CD14-positive monocyte (primary cell): ENCODE measurements at regions not wholly inside any gene's neighbourhood (a gene's known extent, or its start where the extent isn't known, plus 50 kb on each side); places are given as distances from the start of the nearest gene placed in this dataset.

Experiments
- DNase-seq, 3 donors: peaks; one replicate each; pipeline ENCODE4 v3.0.0-alpha.2; 2011 to 2022
- H2AFZ ChIP-seq: 2 replicates; pipeline ENCODE4 v1.6.0; 2012; ENCODE audit warnings: mild to moderate bottlenecking, low read depth, low read length, inconsistent platforms; ENCODE audit not compliant: insufficient read depth, poor library complexity, severe bottlenecking
- H3K27ac ChIP-seq, 2 donors: 1 replicate in 1 of 2; 2 replicates in 1 of 2; pipeline ENCODE4 v1.5.1; 2012 to 2013; ENCODE audit warnings: low read length in 2 of 2, control low read depth in 1 of 2, inconsistent platforms in 1 of 2, low read depth in 1 of 2, mild to moderate bottlenecking in 1 of 2
- H3K27me3 ChIP-seq, 2 donors: one replicate each; pipeline versions ENCODE4 v1.6.0 to v1.6.1; 2011 to 2013; ENCODE audit warnings: low read length in 2 of 2; ENCODE audit not compliant: control insufficient read depth in 2 of 2, insufficient read depth in 2 of 2
- H3K36me3 ChIP-seq, 2 donors: replicated peaks in 1 of 2; 1 replicate in 1 of 2; 2 replicates in 1 of 2; pipeline versions ENCODE4 v1.5.1 to v1.6.1; 2012 to 2013; ENCODE audit warnings: low read length in 2 of 2, control low read depth in 1 of 2, inconsistent platforms in 1 of 2, mild to moderate bottlenecking in 1 of 2; ENCODE audit not compliant: insufficient read depth in 2 of 2, control insufficient read depth in 1 of 2
- H3K4me1 ChIP-seq, 2 donors: 1 replicate in 1 of 2; 2 replicates in 1 of 2; pipeline versions ENCODE4 v1.5.1 to v1.6.1; 2012 to 2013; ENCODE audit warnings: low read length in 2 of 2, control low read depth in 1 of 2, inconsistent platforms in 1 of 2, mild to moderate bottlenecking in 1 of 2, moderate library complexity in 1 of 2; ENCODE audit not compliant: insufficient read depth in 2 of 2, control insufficient read depth in 1 of 2
- H3K4me2 ChIP-seq: replicated peaks from 2 replicates; pipeline ENCODE3; 2012; ENCODE audit warnings: low read length, moderate library complexity, mild to moderate bottlenecking; ENCODE audit not compliant: poor library complexity, severe bottlenecking; ENCODE audit errors: extremely low read depth
- H3K4me3 ChIP-seq, 3 experiments: fragments of 200-600 bp in 1 of 3; sonication (generic) in 1 of 3; replicated peaks in 1 of 3; 1 replicate in 2 of 3; 2 replicates in 1 of 3; pipeline ENCODE4 v1.5.1; 2011 to 2013; ENCODE audit warnings: low read length in 3 of 3, mild to moderate bottlenecking in 3 of 3, control low read depth in 2 of 3, low read depth in 2 of 3, inconsistent platforms in 1 of 3, moderate library complexity in 1 of 3
- H3K79me2 ChIP-seq: 2 replicates; pipeline ENCODE4 v1.6.0; 2012; ENCODE audit warnings: mild to moderate bottlenecking, control low read depth, inconsistent platforms, low read length, moderate library complexity; ENCODE audit not compliant: insufficient read depth
- H3K9ac ChIP-seq: 2 replicates; pipeline ENCODE4 v1.6.0; 2017; ENCODE audit warnings: low read length, mild to moderate bottlenecking; ENCODE audit not compliant: insufficient read depth, poor library complexity, severe bottlenecking
- H3K9me3 ChIP-seq, 2 donors: replicated peaks in 1 of 2; 1 replicate in 1 of 2; 2 replicates in 1 of 2; pipeline versions ENCODE4 v1.5.1 to v1.6.1; 2012 to 2013; ENCODE audit warnings: low read length in 2 of 2, control low read depth in 1 of 2; ENCODE audit not compliant: control insufficient read depth in 1 of 2, insufficient read depth in 1 of 2
- H4K20me1 ChIP-seq: 2 replicates; pipeline ENCODE4 v1.6.0; 2012; ENCODE audit warnings: mild to moderate bottlenecking, low read length, control low read depth, moderate library complexity; ENCODE audit not compliant: insufficient read depth
- H3K27ac Mint-ChIP-seq, 7 donors: one replicate each; pipeline ENCODE4 v1.8.0; 2020; ENCODE audit warnings: mild to moderate bottlenecking in 7 of 7, mixed read lengths in 7 of 7, moderate library complexity in 6 of 7, inconsistent platforms in 2 of 7
- H3K27me3 Mint-ChIP-seq, 3 donors: one replicate each; pipeline ENCODE4 v1.8.0; 2021 to 2022; ENCODE audit warnings: low read depth in 3 of 3, mild to moderate bottlenecking in 3 of 3, mixed read lengths in 3 of 3, moderate library complexity in 3 of 3, inconsistent platforms in 1 of 3
- H3K36me3 Mint-ChIP-seq, 2 donors: one replicate each; pipeline ENCODE4 v1.8.0; 2020; ENCODE audit warnings: mixed read lengths in 2 of 2, inconsistent platforms in 1 of 2, mild to moderate bottlenecking in 1 of 2
- H3K4me1 Mint-ChIP-seq: one replicate; pipeline ENCODE4 v1.8.0; 2020; ENCODE audit warnings: mild to moderate bottlenecking, mixed read lengths
- H3K4me3 Mint-ChIP-seq, 2 donors: one replicate each; pipeline ENCODE4 v1.8.0; 2020; ENCODE audit warnings: mild to moderate bottlenecking in 2 of 2, mixed read lengths in 2 of 2, moderate library complexity in 1 of 2
- H3K9me3 Mint-ChIP-seq, 7 donors: one replicate each; pipeline ENCODE4 v1.8.0; 2020 to 2022; ENCODE audit warnings: mixed read lengths in 7 of 7, mild to moderate bottlenecking in 6 of 7, moderate library complexity in 6 of 7, inconsistent platforms in 2 of 7
- WGBS: methylation state at CpG from one replicate; pipeline ENCODE4 v1.1.5; 2013; ENCODE audit warnings: missing lambda C conversion rate; ENCODE audit not compliant: insufficient coverage; 5-methylcytosine and 5-hydroxymethylcytosine counted together
- intact Hi-C, 2 donors: fragments of 100-400 bp; cut with micrococcal nuclease; formaldehyde crosslinking; loops; one replicate each; pipeline versions ENCODE4 v1.15.0 to v1.15.1; 2023
- TF ChIP-seq, protein P1 (sequence below): fragments of 200-600 bp; IDR thresholded peaks from one replicate; pipeline ENCODE4 v1.8.0; 2022; ENCODE audit warnings: antibody characterized with exemption, mild to moderate bottlenecking

DNA sequence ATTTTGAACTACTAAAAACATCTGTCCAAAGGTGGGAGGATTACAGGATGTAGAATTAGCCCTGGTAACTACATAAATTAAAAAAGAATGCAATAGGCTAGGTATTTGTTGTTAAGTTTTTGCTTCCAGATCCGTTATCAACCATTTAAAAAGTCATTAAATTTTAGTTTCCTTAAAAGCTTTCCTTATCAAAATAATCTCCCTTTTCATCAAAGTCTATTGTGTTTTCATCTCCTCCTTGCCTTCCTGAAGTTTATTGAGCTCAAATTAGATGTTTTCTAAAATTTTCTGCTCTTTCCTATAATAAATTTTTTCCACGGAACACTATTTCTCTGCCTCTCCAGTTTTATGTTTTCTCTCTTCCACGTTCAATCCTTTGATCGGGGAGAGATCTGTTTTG is 108.6 kb downstream of the MEX3B start:
- no peak for DNase-seq
- Histone ChIP-seq H3K9me3 (no peaks in the 10 kb centered on the region), H4K20me1 (no peaks in the 10 kb centered on the region), H3K79me2 (no peaks in the 10 kb centered on the region), H3K27me3 (no peaks in the 10 kb centered on the region), H3K36me3 (no peaks in the 10 kb centered on the region), H2AFZ (no peak overlapping the region), H3K9ac (no peak overlapping the region), H3K4me3 (no peak overlapping the region), H3K27ac (no peak overlapping the region), H3K4me1 (no peaks in the 10 kb centered on the region), H3K4me2 (no peak overlapping the region)
- Mint-ChIP-seq H3K36me3 (no peaks in the 10 kb centered on the region), H3K9me3 (peaks cover 0 to 6% (median 2%) of the 10 kb centered on the region in 7 donors), H3K27me3 (peaks cover 0 to 6% (median 2%) of the 10 kb centered on the region in 3 donors), H3K27ac (no peak overlapping the region), H3K4me1 (no peaks in the 10 kb centered on the region), H3K4me3 (no peak overlapping the region)
- no CpG with 5 or more reads among the region's 4 CpGs for WGBS
- intact Hi-C loops: no loop called here
- TF ChIP-seq, protein P1, sequence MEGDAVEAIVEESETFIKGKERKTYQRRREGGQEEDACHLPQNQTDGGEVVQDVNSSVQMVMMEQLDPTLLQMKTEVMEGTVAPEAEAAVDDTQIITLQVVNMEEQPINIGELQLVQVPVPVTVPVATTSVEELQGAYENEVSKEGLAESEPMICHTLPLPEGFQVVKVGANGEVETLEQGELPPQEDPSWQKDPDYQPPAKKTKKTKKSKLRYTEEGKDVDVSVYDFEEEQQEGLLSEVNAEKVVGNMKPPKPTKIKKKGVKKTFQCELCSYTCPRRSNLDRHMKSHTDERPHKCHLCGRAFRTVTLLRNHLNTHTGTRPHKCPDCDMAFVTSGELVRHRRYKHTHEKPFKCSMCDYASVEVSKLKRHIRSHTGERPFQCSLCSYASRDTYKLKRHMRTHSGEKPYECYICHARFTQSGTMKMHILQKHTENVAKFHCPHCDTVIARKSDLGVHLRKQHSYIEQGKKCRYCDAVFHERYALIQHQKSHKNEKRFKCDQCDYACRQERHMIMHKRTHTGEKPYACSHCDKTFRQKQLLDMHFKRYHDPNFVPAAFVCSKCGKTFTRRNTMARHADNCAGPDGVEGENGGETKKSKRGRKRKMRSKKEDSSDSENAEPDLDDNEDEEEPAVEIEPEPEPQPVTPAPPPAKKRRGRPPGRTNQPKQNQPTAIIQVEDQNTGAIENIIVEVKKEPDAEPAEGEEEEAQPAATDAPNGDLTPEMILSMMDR: no peak

DNA sequence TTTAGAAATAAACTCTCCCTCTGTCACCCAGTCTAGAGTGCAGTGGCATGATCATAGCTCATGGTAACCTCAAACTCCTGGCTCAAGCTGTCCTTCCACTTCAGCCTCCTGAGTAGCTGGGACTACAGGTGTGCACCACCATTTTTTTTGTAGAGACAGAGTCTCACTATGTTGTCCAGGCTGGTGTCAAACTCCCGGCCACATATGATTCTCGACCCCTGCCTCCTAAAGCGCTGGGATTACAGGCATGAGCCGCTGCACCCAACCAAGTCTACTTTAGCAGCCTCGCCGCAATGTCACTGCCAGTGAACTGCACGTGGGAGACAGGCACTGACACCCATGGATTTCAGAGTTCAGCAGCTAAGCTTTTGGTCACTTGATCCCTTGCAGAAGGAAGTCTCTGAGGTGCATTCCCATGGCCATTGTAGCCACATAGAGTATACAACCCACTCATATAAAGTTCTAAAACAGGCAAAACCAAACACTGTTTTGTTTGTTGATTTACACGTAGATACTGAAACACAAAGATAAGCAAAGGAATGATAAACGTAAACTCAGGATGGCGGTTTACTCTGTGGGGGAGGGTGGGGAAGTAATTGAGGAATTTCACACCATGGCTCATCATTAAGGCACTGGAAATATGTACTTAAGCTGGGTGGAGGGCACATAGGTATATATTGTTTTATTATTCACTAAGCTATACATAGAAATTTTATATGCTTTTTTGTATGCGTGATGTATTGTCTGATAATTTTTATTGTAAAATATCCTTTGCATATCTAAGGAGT is 115.0 kb downstream of the MEX3B start:
- intact Hi-C loops: no loop called here
- Histone ChIP-seq H3K9ac (no peak overlapping the region), H3K27ac (no peak overlapping the region), H3K4me2 (no peak overlapping the region), H3K36me3 (no peaks in the 10 kb centered on the region), H2AFZ (no peak overlapping the region), H4K20me1 (no peaks in the 10 kb centered on the region), H3K27me3 (no peaks in the 10 kb centered on the region), H3K4me3 (no peak overlapping the region), H3K4me1 (no peaks in the 10 kb centered on the region), H3K79me2 (no peaks in the 10 kb centered on the region), H3K9me3 (no peaks in the 10 kb centered on the region)
- Mint-ChIP-seq H3K4me3 (no peak overlapping the region), H3K36me3 (no peaks in the 10 kb centered on the region), H3K9me3 (peaks cover 0 to 8% (median 2%) of the 10 kb centered on the region in 7 donors), H3K27ac (no peak overlapping the region), H3K4me1 (no peaks in the 10 kb centered on the region), H3K27me3 (peaks cover 1 to 2% (median 1%) of the 10 kb centered on the region in 3 donors)
- TF ChIP-seq, protein P1: no peak
- DNase-seq: no peak
- 97% methylated on average over 7 of the region's 11 CpGs for WGBS
